ENCODE measurements at regions not wholly inside any gene's neighbourhood (a gene's known extent, or its start where the extent isn't known, plus 50 kb on each side); places are given as distances from the start of the nearest gene placed in this dataset.

DNA sequence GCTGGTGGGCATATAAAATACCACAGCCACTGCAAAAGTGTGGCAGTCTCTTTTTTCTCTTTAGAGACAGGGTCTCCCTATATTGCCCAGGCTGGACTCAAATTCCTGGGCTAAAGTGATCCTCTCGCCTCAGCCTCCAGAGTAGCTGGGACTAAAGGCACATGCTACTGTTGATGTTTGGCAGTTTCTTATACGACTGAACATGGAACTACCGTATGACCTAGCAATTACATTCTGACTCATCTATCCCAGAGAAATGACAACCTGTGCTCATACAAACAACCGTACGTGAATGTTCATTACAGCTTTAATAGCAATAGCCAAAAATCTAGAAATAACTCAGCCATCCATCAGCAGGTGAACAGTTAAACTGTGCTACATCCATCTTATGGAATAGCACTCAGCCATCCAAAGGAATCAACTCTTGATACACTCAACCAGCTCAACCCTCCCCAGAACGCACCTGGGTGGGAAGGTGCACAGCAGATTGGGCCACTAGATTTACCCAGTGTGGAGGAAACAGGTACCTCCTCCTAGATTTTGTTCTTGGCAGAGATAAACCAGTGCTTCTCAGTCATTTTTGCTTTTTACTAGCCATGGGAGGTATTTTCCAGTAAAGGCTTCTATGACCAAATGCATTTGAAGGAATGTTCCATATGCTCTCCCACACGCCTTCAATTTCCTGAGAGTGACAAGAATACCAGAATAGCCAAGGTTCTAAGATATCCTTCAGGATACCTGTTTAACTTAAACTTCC is 130.5 kb downstream of the MED15 start:
- in situ Hi-C loops (cut with HindIII; ENCODE audit: low pct_unique_long_range_greater_than_20kb, low sequenced_read_pairs): no loop called here

DNA sequence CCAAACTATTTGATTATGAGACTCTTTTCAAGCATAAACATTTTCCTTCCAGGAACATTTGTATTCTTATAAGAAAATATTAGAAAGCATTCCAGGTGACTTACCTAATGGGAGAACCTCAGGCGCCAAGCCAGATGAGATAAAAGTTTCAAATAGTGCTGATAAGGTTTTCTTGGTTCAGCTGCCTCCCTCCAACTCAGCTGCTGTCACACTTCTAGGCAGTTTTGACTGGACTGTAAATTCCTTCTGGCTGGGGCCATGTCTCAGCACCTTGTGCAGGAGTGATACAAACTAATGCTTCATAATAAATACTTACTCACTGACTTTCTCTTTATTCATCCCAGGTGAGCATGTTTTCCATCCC is 131.1 kb downstream of the MED15 start:
- in situ Hi-C loops (cut with HindIII; ENCODE audit: low pct_unique_long_range_greater_than_20kb, low sequenced_read_pairs): no loop called here

More for the DNA sequence above, 130.5 kb downstream of the MED15 start:
- DNase-seq (ENCODE audit: low read depth): no peak

DNA sequence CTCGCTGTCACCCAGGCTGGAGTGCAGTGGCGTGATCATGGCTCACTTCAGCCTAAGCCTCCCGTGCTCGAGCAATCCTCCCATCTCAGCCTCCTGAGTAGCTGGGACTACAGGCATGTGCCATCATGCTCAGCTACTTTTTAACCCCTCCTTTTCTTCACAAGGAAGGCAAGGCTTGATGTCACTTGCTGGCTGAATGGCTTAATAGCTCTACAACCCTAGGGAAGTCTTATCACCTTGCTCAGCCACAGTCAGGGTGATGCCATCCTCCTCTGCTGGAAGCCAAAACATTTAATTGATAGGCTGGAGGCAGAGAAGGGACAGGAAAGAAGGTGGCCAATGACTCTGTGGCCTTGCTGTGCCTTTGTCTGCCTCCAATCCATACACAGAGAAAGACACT is 131.9 kb downstream of the MED15 start:
- in situ Hi-C loops (cut with HindIII; ENCODE audit: low pct_unique_long_range_greater_than_20kb, low sequenced_read_pairs): no loop called here
- no peak for DNase-seq (ENCODE audit: low read depth)

More for the DNA sequence above, 131.1 kb downstream of the MED15 start:
- DNase-seq (ENCODE audit: low read depth): no peak

DNA sequence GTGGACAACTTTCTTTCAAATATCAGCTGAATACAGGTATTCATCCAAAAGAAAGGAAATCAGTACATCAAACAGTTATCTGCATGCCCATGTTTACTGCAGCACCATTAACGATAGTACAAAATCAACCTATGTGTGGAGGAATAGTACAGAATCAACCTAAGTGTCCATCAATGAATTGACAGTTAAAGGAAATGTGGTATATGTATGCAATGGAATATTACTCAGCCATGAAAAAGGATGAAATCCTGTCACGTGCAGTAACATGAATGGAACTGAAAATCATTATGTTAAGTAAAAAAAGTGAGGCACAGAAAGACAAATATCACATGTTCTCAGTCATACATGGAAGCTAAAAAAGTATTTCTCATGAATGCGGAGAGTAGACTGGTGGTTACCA is 132.3 kb downstream of the MED15 start:
- DNase-seq (ENCODE audit: low read depth): no peak
- in situ Hi-C loops (cut with HindIII; ENCODE audit: low pct_unique_long_range_greater_than_20kb, low sequenced_read_pairs): no loop called here

DNA sequence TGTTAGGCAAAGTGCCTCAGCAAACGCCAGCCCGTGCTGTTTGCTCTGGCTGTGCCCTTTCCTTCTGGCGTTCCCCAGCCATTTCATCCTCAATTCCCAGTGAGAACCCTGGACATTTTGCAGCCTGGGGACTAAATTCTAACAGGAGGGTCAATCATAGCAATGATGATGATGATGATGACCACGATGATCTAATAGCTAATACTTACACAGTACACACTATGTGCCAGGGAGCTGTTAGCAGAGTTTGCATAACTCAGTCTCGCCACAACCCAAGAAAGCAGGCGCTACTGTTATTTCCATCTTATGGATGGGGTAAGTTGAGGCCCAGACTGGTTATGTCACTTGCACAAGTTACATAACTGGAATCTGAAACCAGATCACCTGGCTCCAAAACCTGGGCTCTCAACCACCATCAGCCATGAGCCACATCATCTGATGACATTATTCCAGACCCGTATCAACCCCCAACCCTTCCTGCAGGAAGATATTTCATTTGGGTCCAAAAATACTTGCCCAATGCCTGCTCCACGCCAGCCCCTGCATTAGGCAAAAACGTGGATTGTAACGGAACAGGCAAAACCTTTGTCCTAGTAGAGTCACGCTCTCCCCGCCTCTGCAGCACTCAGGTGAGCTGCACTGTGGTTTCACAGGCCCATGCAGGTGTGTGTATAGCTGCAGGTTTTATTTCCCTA is 132.6 kb upstream of the SERPIND1 start:
- in situ Hi-C loops (cut with HindIII; ENCODE audit: low pct_unique_long_range_greater_than_20kb, low sequenced_read_pairs): no loop called here
- no peak for DNase-seq (ENCODE audit: low read depth)

DNA sequence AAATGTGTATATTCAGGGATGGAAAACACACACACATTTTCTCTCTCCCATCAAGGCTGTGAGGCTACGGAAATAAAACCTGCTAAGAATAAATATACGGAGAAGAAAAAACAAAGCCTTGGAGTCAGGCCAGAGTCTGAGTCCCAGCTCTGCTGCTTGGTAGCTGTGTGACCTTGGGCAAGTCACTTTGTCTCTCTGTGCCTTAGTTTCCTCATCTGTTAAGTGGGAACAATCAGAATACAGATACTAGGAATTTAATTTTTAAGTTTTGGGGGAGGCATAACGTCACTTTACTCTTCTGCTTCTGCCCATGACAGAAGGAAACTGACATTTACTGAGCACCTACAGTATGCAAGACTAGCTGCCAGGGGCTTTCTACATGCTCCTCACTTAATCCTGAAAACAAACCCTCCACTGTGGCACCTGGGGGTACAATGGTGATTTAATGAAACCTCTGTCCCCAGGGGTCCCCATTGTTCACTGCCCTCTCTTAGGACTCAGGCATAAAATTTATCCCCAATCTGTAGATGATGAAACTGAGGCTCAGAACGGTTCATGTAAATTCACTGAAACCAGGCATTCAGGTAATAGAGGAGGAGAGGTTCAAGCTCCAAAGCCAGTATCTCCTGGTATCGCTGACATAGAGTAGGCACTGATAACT is 131.9 kb upstream of the SERPIND1 start:
- DNase-seq (ENCODE audit: low read depth): no peak
- in situ Hi-C loops (cut with HindIII; ENCODE audit: low pct_unique_long_range_greater_than_20kb, low sequenced_read_pairs): no loop called here

DNA sequence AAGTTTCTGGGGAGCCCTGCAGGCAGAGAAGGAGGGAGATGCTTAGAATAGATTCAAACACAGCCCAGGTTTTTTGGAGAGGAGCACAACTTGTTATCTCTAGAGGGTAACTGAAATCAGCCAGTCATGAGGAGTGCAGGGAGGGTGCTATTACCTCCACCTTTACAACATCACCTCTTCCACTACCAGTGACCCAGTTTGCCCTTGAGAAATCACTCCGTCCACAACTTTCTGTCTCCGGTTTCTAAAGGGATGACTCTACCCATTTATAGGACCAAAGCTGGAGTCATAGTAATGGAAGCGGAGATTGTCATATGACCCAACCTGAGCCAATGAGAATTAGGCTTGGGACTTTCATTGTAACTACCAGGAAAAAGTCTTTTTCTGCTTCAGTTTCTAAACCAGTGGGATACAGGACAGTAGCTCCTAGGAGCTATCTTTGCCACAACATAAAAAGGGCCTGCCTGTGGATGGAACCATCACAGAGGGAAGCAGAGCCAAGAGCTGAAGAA is 131.2 kb upstream of the SERPIND1 start:
- in situ Hi-C loops (cut with HindIII; ENCODE audit: low pct_unique_long_range_greater_than_20kb, low sequenced_read_pairs): no loop called here
- no peak for DNase-seq (ENCODE audit: low read depth)

DNA sequence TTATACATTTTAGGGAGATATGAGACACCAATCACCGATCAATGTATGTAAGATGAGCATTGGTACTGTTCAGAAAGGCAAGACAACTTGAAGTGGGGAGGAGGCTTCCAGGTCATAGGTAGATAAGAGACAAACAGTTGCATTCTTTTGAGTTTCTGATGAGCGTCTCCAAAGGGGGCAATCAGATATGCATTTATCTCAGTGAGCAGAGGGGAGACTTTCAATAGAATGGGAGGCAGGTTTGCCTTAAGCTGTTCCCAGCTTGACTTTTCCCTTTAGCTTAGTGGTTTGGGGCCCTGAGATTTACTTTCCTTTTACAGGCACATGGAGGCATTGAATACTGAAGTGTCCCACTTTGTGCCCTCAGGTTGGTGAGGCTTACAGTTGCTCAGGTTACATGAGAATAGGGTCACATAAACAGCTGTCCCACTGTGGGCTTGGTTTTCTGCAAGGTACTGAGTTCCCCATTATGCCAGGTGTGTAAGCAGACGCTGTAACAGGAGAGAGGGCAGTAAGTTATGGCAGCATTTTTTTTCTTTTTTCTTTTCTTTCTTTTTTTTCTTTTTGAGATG is 129.8 kb upstream of the SERPIND1 start:
- DNase-seq (ENCODE audit: low read depth): no peak
- in situ Hi-C loops (cut with HindIII; ENCODE audit: low pct_unique_long_range_greater_than_20kb, low sequenced_read_pairs): no loop called here

DNA sequence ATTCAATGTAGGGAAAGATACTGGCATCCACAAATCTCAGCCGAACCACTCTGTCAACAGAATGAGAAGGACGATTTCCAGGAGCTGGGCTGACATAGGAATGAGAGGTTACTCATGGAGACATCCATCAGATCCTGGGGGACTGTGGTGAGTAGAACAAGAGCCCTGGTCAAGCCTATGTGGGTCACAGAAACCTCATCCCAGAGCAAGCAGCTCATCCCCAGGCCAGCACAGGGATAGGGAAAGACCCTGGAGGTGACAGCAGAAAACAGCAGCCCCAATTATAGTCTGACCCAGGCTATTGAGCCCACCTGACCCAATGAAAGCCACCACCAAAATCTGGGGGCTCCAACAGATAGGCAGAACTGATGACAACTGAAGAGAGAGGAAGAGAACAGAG is 128.0 kb upstream of the SERPIND1 start:
- DNase-seq (ENCODE audit: low read depth): no peak
- in situ Hi-C loops (cut with HindIII; ENCODE audit: low pct_unique_long_range_greater_than_20kb, low sequenced_read_pairs): no loop called here

DNA sequence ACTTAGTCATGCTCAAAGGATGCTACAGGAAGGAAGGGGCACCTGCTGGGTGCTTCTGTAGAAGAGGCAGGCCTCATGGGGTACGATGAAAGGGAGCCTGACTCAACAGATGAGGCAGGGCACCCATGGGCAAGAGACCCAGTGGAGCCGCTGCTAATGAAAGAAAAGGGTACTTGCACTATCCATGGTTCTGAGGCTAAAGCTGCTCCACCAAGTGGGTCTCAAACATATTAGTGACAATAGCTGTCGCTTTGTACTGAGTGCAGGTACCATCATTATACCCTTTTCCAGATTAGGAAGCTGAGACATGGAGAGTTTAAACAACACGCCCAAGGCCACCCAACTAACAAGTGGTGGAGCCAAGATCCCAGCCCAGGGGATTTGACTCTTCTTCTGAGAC is 127.5 kb upstream of the SERPIND1 start:
- no peak for DNase-seq (ENCODE audit: low read depth)
- in situ Hi-C loops (cut with HindIII; ENCODE audit: low pct_unique_long_range_greater_than_20kb, low sequenced_read_pairs): no loop called here

DNA sequence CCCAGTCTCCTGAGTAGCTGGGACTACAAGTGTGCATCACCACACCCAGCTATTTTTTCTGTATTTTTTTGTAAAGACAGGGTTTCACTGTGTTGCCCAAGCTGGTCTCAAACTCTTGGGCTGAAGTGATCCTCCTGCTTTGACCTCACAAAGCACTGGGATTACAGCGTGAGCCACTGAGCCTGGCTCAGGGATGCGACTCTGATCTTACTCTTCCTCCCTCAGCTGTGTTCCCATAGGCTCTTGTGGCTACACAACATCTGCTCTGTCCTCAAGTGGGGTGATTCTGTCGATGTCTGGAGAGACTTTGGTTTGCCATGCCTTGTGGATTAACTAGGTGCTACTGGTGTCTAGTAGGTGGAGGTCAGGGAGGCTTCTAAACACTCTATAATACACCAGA is 127.0 kb upstream of the SERPIND1 start:
- in situ Hi-C loops (cut with HindIII; ENCODE audit: low pct_unique_long_range_greater_than_20kb, low sequenced_read_pairs): no loop called here
- no peak for DNase-seq (ENCODE audit: low read depth)

DNA sequence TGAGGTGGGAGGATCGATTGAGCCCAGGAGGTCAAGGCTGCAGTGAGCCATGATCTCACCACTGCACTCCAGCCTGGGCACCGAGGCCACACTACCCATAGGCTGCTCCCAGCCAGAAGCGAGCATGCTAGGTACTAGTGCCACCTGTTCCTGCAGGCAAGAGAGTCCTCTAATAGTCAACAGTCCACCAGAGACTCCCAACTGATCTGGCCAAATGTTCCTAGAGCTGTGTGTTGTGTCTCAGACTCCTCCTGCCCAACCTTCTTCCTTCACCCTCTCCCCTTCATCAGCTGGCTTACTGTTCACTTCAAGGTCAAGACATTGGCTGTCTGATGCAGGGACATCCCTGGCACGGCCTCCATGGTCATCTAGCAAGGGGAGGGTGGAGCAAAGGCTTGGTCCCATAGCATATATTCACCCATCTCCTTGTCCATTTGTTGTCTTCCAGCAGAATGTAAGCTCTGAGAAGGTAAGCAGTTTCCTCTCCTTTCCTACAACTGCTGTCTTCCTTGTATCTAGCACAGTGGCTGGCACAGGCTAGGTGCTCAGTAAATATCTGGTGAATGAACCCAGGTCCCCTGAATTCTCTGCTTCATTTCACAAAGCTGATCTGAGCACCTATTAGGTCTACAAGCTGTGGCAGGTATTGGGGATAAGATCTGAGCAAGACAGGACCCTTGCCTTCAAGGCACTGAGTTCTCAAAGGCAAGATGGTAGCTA is 126.2 kb upstream of the SERPIND1 start:
- in situ Hi-C loops (cut with HindIII; ENCODE audit: low pct_unique_long_range_greater_than_20kb, low sequenced_read_pairs): no loop called here
- DNase-seq (ENCODE audit: low read depth): no peak

DNA sequence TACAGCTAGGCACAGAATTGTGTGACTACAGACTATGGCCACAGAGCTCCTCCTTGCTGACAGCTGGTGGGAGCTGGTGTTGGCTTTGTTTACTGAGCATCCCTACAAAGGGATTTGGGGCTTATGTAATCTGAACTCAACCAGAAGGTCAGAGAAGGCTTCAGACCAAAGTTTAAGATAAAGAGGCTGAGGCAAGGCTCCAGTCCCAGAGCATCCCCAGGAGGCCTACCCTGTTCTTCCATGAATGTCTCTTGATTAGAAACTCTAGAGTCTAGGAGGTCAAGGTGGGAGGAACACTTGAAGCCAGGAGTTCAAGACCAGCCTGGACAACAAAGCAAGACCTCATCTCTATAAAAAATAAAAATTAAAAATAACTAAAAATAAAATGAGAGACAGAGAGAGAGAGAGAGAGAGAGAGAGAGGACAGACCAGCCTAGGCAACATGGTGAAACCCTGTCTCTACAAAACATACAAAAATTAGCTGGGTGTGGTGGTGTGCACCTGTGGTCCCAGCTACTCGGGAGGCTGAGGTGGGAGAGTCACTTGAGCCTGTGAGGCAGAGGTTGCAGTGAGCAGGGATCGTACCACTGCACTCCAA is 125.5 kb upstream of the SERPIND1 start:
- in situ Hi-C loops (cut with HindIII; ENCODE audit: low pct_unique_long_range_greater_than_20kb, low sequenced_read_pairs): no loop called here
- DNase-seq (ENCODE audit: low read depth): no peak

DNA sequence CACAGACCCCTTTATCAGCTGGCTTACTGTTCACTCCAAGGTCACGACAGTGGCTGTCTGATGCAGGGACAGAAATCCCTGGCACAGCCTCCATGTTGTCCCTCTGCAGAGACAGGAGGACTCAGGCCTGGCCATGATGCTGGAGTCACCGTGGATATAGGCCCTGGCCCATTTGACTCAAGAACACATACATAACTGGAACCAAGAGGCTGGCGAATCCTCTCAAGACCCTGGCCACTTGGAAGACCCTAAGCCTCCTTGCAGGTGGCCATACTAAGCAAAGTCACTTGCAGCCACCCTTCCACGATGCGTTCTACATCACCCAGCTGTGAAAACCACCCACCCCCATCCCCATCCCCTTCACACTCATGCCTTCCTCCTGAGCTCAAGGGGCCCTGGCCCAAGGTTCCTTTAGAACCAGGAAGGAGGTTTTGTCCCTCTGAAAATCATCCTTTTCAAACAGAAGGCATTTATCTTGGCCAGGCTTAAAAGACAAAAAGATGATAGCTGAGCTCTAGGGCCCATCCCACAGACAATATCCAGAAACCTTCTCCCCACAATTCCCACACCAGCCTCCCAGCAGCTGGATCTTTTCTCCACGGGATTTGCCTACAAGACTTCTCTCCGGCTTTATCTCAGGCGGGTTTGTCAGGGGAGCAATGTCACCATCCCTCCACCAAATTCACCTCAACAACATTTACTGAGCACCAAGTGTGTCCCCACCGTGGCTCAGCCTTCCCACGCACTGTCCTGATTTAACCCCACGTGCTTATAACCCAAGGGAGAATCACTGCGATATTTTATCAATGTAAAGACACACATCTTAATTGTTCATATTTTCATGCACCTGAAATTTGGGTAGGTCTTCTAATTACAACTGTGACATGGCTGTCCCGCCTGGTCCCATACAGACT is 123.4 kb upstream of the SERPIND1 start:
- in situ Hi-C loops (cut with HindIII; ENCODE audit: low pct_unique_long_range_greater_than_20kb, low sequenced_read_pairs): no loop called here
- DNase-seq (ENCODE audit: low read depth): no peak

DNA sequence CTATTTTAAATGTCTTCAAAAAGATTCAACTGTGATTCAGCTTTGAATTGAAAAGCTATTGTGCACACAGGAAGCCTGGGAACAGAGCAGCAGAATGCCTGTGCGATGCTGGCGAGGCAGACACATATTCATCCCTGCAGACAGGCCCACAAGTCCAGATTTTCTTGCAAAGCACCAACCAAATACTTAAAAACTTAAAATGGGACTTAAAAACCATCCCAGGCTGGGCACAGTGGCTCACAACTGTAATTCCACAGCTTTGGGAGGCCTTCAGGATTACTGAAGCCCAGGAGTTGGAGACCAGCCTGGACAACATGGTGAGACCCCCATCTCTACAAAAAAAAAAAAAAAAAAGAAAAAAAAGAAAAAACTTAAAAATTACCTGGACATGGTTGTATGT is 122.6 kb upstream of the SERPIND1 start:
- in situ Hi-C loops (cut with HindIII; ENCODE audit: low pct_unique_long_range_greater_than_20kb, low sequenced_read_pairs): no loop called here
- no peak for DNase-seq (ENCODE audit: low read depth)

DNA sequence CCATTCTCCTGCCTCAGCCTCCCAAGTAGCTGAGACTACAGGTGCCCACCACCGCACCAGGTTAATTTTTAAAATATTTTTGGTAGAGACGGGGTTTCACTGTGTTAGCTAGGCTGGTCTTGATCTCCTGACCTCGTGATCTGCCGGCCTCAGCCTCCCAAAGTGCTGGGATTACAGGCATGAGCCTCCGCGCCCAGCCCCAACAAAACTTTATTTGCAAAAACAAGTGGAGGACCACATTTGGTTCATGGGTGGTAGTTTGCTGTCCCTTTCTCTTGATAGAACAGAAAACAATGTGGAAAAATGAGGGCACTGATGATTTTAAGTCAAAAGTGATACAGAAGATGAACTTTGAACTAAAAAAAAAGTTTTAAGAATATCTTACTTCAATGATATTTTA is 121.8 kb upstream of the SERPIND1 start:
- in situ Hi-C loops (cut with HindIII; ENCODE audit: low pct_unique_long_range_greater_than_20kb, low sequenced_read_pairs): no loop called here

DNA sequence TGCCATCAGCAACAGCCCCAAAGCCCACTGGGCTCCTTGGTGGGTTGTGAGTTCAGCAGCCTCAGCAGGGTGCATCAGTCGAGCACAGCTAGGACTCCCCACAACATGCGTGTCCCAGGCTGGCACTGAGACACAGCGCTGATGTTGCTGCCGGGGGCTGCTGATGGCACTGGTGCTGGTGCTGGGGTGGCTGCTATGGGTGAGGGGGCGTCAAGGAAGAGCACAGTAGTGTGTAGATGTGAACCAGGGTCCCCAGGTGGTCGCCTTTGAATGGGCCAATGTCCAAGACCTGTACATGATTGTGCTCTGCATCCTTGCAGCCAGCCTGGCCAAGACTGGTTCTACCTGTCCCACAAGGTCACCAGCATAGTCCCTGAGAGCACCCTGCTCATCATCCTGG is 121.3 kb upstream of the SERPIND1 start:
- DNase-seq (ENCODE audit: low read depth): no peak
- in situ Hi-C loops (cut with HindIII; ENCODE audit: low pct_unique_long_range_greater_than_20kb, low sequenced_read_pairs): no loop called here

More for the DNA sequence above, 121.8 kb upstream of the SERPIND1 start:
- DNase-seq (ENCODE audit: low read depth): no peak

All from Caki2 (cell line).